ENCODE measurements at regions not wholly inside any gene's neighbourhood (a gene's known extent, or its start where the extent isn't known, plus 50 kb on each side); places are given as distances from the start of the nearest gene placed in this dataset.

GRCh38 chr20:43799150-43799711 lies 72.4 kb upstream of the GTSF1L start:
- no peak for ATAC-seq
- intact Hi-C loops (cut with DNase I) = no loop called here
- no peak overlapping the region for H3K4me3 ChIP-seq
- no peaks in the 10 kb centered on the region for H3K9me3 ChIP-seq
- no peak overlapping the region for H3K27ac ChIP-seq
- TF ChIP-seq POLR2A (IDR thresholded peaks at IDR 0.05) (no peak), CTCF (IDR thresholded peaks at IDR 0.05) (no peak)
- no peaks in the 10 kb centered on the region for H3K27me3 ChIP-seq
- no peak for DNase-seq
- WGBS, 2 donors = 54 to 60% methylated on average over 9 to 11 of the region's 11 CpGs
- no peaks in the 10 kb centered on the region for H3K4me1 ChIP-seq
- H3K36me3 ChIP-seq (replicated peaks in 1 of 2; ENCODE audit: insufficient read depth in 1 of 2, low read depth in 2 of 2) = no peaks in the 10 kb centered on the region

GRCh38 chr20:43798291-43799149 lies 71.7 kb upstream of the GTSF1L start:
- DNase-seq (no peak), ATAC-seq (no peak)
- no peak for TF ChIP-seq CTCF (IDR thresholded peaks at IDR 0.05)
- no peak for TF ChIP-seq POLR2A (IDR thresholded peaks at IDR 0.05)
- Histone ChIP-seq H3K36me3 (replicated peaks in 1 of 2; ENCODE audit: insufficient read depth in 1 of 2, low read depth in 2 of 2) (no peaks in the 10 kb centered on the region), H3K4me1 (no peaks in the 10 kb centered on the region), H3K9me3 (no peaks in the 10 kb centered on the region), H3K27ac (no peak overlapping the region), H3K27me3 (no peaks in the 10 kb centered on the region), H3K4me3 (no peak overlapping the region)
- 56% methylated on average over 7 of the region's 7 CpGs for WGBS, 2 donors
- intact Hi-C loops (cut with DNase I) = no loop called here

- intact Hi-C loops (cut with DNase I) = no loop called here
- no peak overlapping the region for H3K4me3 ChIP-seq
- H3K9me3 ChIP-seq = no peaks in the 10 kb centered on the region
- 66 to 85% methylated on average over 2 of the region's 2 CpGs for WGBS, 2 donors
- TF ChIP-seq CTCF (IDR thresholded peaks at IDR 0.05) (no peak), POLR2A (IDR thresholded peaks at IDR 0.05) (no peak)
- ATAC-seq (no peak), DNase-seq (no peak)
- no peaks in the 10 kb centered on the region for H3K4me1 ChIP-seq
- H3K27ac ChIP-seq = no peak overlapping the region
- no peaks in the 10 kb centered on the region for H3K36me3 ChIP-seq (replicated peaks in 1 of 2; ENCODE audit: insufficient read depth in 1 of 2, low read depth in 2 of 2)
- H3K27me3 ChIP-seq = no peaks in the 10 kb centered on the region
Measured at GRCh38 chr20:43794326-43794725, 67.5 kb upstream of the GTSF1L start.

GRCh38 chr20:43789593-43789992 lies 62.8 kb upstream of the GTSF1L start:
- no peak overlapping the region for H3K27ac ChIP-seq
- no peak overlapping the region for H3K4me3 ChIP-seq
- no peaks in the 10 kb centered on the region for H3K36me3 ChIP-seq (replicated peaks in 1 of 2; ENCODE audit: insufficient read depth in 1 of 2, low read depth in 2 of 2)
- no peak for TF ChIP-seq CTCF (IDR thresholded peaks at IDR 0.05)
- no peak for TF ChIP-seq POLR2A (IDR thresholded peaks at IDR 0.05)
- H3K27me3 ChIP-seq = no peaks in the 10 kb centered on the region
- no peak for DNase-seq
- no peaks in the 10 kb centered on the region for H3K9me3 ChIP-seq
- ATAC-seq = no peak
- intact Hi-C loops (cut with DNase I) = no loop called here
- no peaks in the 10 kb centered on the region for H3K4me1 ChIP-seq

GRCh38 chr20:43787937-43788336 lies 61.1 kb upstream of the GTSF1L start:
- no peaks in the 10 kb centered on the region for H3K9me3 ChIP-seq
- no peaks in the 10 kb centered on the region for H3K27me3 ChIP-seq
- 79 to 90% methylated on average over 2 of the region's 2 CpGs for WGBS, 2 donors
- DNase-seq (no peak), ATAC-seq (no peak)
- no peaks in the 10 kb centered on the region for H3K4me1 ChIP-seq
- intact Hi-C loops (cut with DNase I) = no loop called here
- H3K27ac ChIP-seq = no peak overlapping the region
- H3K4me3 ChIP-seq = no peak overlapping the region
- no peaks in the 10 kb centered on the region for H3K36me3 ChIP-seq (replicated peaks in 1 of 2; ENCODE audit: insufficient read depth in 1 of 2, low read depth in 2 of 2)
- TF ChIP-seq CTCF (IDR thresholded peaks at IDR 0.05) (no peak), POLR2A (IDR thresholded peaks at IDR 0.05) (no peak)
